Hematopoietic multipotent progenitor cell treated with erythropoietin and hydrocortisone succinate and interleukin-3 and kit ligand, for 17 days (in vitro differentiated cells): ENCODE measurements at regions not wholly inside any gene's neighbourhood (a gene's known extent, or its start where the extent isn't known, plus 50 kb on each side); places are given as distances from the start of the nearest gene placed in this dataset.
"Not testable (repeated sequence)": the region's sequence is repeated elsewhere in the genome, so short reads cannot be mapped to it uniquely, and the experiment has no call there.

Experiments
- DNase-seq: peaks from one replicate; pipeline ENCODE4 v3.0.0-alpha.2; 2015; ENCODE audit warnings: low spot score

- no peak for DNase-seq
Observed at GRCh38 chr12:131619106-131619642, 91.7 kb upstream of the SFSWAP start.

- no peak for DNase-seq
Observed at GRCh38 chr12:131619736-131620506, 91.0 kb upstream of the SFSWAP start.

GRCh38 chr12:131620520-131620919 lies 90.4 kb upstream of the SFSWAP start:
- no peak for DNase-seq

- no peak for DNase-seq
Observed at GRCh38 chr12:131620946-131621681, 89.8 kb upstream of the SFSWAP start.

GRCh38 chr12:131621701-131622421 lies 89.0 kb upstream of the SFSWAP start:
- no peak for DNase-seq

GRCh38 chr12:131622422-131622955 lies 88.4 kb upstream of the SFSWAP start:
- no peak for DNase-seq

- not testable (repeated sequence) for DNase-seq
Observed at GRCh38 chr12:131623404-131624368, 87.2 kb upstream of the SFSWAP start.

- DNase-seq = not testable (repeated sequence)
Observed at GRCh38 chr12:131624369-131624739, 86.5 kb upstream of the SFSWAP start.

- not testable (repeated sequence) for DNase-seq
Observed at GRCh38 chr12:131624756-131625501, 86.0 kb upstream of the SFSWAP start.

GRCh38 chr12:131625966-131626722 lies 84.7 kb upstream of the SFSWAP start:
- not testable (repeated sequence) for DNase-seq

- not testable (repeated sequence) for DNase-seq
Observed at GRCh38 chr12:131627151-131628022, 83.5 kb upstream of the SFSWAP start.

- DNase-seq = no peak
Observed at GRCh38 chr12:131628023-131628740, 82.7 kb upstream of the SFSWAP start.

GRCh38 chr12:131628766-131629448 lies 82.0 kb upstream of the SFSWAP start:
- no peak for DNase-seq

- DNase-seq = no peak
Observed at GRCh38 chr12:131631230-131631629, 79.7 kb upstream of the SFSWAP start.

GRCh38 chr12:131631889-131632651 lies 78.8 kb upstream of the SFSWAP start:
- DNase-seq = not testable (repeated sequence)

- not testable (repeated sequence) for DNase-seq
Observed at GRCh38 chr12:131632652-131633023, 78.3 kb upstream of the SFSWAP start.
